ENCODE measurements at regions not wholly inside any gene's neighbourhood (a gene's known extent, or its start where the extent isn't known, plus 50 kb on each side); places are given as distances from the start of the nearest gene placed in this dataset.

GRCh38 chr6:3939964-3940363 is 90.8 kb downstream of the FAM50B start:
- H4K20me1 ChIP-seq (ENCODE audit: insufficient read depth, low read length, poor library complexity, severe bottlenecking) = no peaks in the 10 kb centered on the region
- H3K4me2 ChIP-seq (ENCODE audit: low read depth, low read length, poor library complexity, severe bottlenecking) = no peak overlapping the region
- TF ChIP-seq EZH2phosphoT487 (IDR thresholded peaks at IDR 0.05; ENCODE audit: borderline replicate concordance) = no peak
- TF ChIP-seq CTCF (conservative IDR thresholded peaks at IDR 0.05; ENCODE audit: low read length) = no peak
- H3K4me3 ChIP-seq (ENCODE audit: low read length, poor library complexity, severe bottlenecking) = no peak overlapping the region
- no peak overlapping the region for H2AFZ ChIP-seq (ENCODE audit: low read length)
- no peak overlapping the region for H3K9ac ChIP-seq (ENCODE audit: low read depth, low read length, poor library complexity, severe bottlenecking)
- H3K9me3 ChIP-seq (ENCODE audit: insufficient read depth, low read depth, low read length) = no peaks in the 10 kb centered on the region
- H3K4me1 ChIP-seq (ENCODE audit: insufficient read depth, low read length, poor library complexity, severe bottlenecking) = no peaks in the 10 kb centered on the region
- H3K79me2 ChIP-seq (ENCODE audit: insufficient read depth, low read length) = no peaks in the 10 kb centered on the region
- no peaks in the 10 kb centered on the region for H3K36me3 ChIP-seq (ENCODE audit: insufficient read depth, low read length)
- H3K27me3 ChIP-seq (ENCODE audit: insufficient read depth, low read length, poor library complexity, severe bottlenecking) = peaks cover 4% of the 10 kb centered on the region
- H3F3A ChIP-seq (ENCODE audit: low read depth) = no peaks in the 10 kb centered on the region
- no peaks in the 10 kb centered on the region for H3K9me2 ChIP-seq (replicated peaks; ENCODE audit: low read depth, low read length)

GRCh38 chr6:3940703-3941102 is 91.5 kb downstream of the FAM50B start:
- Histone ChIP-seq H3K9me3 (ENCODE audit: insufficient read depth, low read depth, low read length) (no peaks in the 10 kb centered on the region), H3K9ac (ENCODE audit: low read depth, low read length, poor library complexity, severe bottlenecking) (no peak overlapping the region), H3K4me1 (ENCODE audit: insufficient read depth, low read length, poor library complexity, severe bottlenecking) (no peaks in the 10 kb centered on the region), H3K4me2 (ENCODE audit: low read depth, low read length, poor library complexity, severe bottlenecking) (no peak overlapping the region), H3F3A (ENCODE audit: low read depth) (no peaks in the 10 kb centered on the region), H3K27me3 (ENCODE audit: insufficient read depth, low read length, poor library complexity, severe bottlenecking) (peaks cover 4% of the 10 kb centered on the region), H3K36me3 (ENCODE audit: insufficient read depth, low read length) (no peaks in the 10 kb centered on the region), H3K79me2 (ENCODE audit: insufficient read depth, low read length) (no peaks in the 10 kb centered on the region), H4K20me1 (ENCODE audit: insufficient read depth, low read length, poor library complexity, severe bottlenecking) (no peaks in the 10 kb centered on the region), H3K4me3 (ENCODE audit: low read length, poor library complexity, severe bottlenecking) (no peak overlapping the region), H2AFZ (ENCODE audit: low read length) (no peak overlapping the region), H3K9me2 (replicated peaks; ENCODE audit: low read depth, low read length) (no peaks in the 10 kb centered on the region)
- no peak for TF ChIP-seq EZH2phosphoT487 (IDR thresholded peaks at IDR 0.05; ENCODE audit: borderline replicate concordance)
- no peak for TF ChIP-seq CTCF (conservative IDR thresholded peaks at IDR 0.05; ENCODE audit: low read length)

- Histone ChIP-seq H3F3A (ENCODE audit: low read depth) (no peaks in the 10 kb centered on the region), H3K27me3 (ENCODE audit: insufficient read depth, low read length, poor library complexity, severe bottlenecking) (peaks cover 4% of the 10 kb centered on the region), H3K4me2 (ENCODE audit: low read depth, low read length, poor library complexity, severe bottlenecking) (no peak overlapping the region), H3K4me3 (ENCODE audit: low read length, poor library complexity, severe bottlenecking) (no peak overlapping the region), H3K9me3 (ENCODE audit: insufficient read depth, low read depth, low read length) (no peaks in the 10 kb centered on the region), H3K4me1 (ENCODE audit: insufficient read depth, low read length, poor library complexity, severe bottlenecking) (no peaks in the 10 kb centered on the region), H3K9me2 (replicated peaks; ENCODE audit: low read depth, low read length) (no peaks in the 10 kb centered on the region), H3K36me3 (ENCODE audit: insufficient read depth, low read length) (no peaks in the 10 kb centered on the region), H4K20me1 (ENCODE audit: insufficient read depth, low read length, poor library complexity, severe bottlenecking) (no peaks in the 10 kb centered on the region), H3K9ac (ENCODE audit: low read depth, low read length, poor library complexity, severe bottlenecking) (no peak overlapping the region), H2AFZ (ENCODE audit: low read length) (no peak overlapping the region), H3K79me2 (ENCODE audit: insufficient read depth, low read length) (no peaks in the 10 kb centered on the region)
- no peak for TF ChIP-seq EZH2phosphoT487 (IDR thresholded peaks at IDR 0.05; ENCODE audit: borderline replicate concordance)
- TF ChIP-seq CTCF (conservative IDR thresholded peaks at IDR 0.05; ENCODE audit: low read length) = no peak
These were observed 94.2 kb downstream of the FAM50B start for GRCh38 chr6:3943331-3943765.
